ENCODE measurements at regions not wholly inside any gene's neighbourhood (a gene's known extent, or its start where the extent isn't known, plus 50 kb on each side); places are given as distances from the start of the nearest gene placed in this dataset.
A peak's percentile ranks its signal among the peaks of the same experiment; 100 is the strongest.

DNA sequence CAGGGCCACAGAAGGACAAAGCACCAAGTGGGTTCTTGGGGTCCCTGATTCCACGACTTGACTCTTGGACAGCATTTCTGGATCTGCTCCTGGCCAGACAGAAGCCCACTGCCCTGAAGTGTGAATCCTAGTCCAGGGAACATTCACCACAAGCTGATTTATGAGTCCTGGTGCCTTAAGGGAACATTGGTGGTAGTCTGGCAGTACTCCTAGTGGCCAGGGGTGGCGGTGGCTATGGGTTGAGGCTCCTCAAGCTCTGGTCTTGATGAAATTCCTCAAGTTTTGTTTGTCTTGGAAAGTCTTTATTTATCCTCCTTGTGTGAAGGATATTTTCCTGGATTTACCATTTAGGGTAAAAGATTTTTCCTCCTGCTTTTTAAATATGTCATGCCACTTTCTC, 307.5 kb downstream of the PYDC2 start:
- no peak for DNase-seq (ENCODE audit: low spot score)
- TF ChIP-seq, protein P1, sequence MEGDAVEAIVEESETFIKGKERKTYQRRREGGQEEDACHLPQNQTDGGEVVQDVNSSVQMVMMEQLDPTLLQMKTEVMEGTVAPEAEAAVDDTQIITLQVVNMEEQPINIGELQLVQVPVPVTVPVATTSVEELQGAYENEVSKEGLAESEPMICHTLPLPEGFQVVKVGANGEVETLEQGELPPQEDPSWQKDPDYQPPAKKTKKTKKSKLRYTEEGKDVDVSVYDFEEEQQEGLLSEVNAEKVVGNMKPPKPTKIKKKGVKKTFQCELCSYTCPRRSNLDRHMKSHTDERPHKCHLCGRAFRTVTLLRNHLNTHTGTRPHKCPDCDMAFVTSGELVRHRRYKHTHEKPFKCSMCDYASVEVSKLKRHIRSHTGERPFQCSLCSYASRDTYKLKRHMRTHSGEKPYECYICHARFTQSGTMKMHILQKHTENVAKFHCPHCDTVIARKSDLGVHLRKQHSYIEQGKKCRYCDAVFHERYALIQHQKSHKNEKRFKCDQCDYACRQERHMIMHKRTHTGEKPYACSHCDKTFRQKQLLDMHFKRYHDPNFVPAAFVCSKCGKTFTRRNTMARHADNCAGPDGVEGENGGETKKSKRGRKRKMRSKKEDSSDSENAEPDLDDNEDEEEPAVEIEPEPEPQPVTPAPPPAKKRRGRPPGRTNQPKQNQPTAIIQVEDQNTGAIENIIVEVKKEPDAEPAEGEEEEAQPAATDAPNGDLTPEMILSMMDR (IDR thresholded peaks at IDR 0.05; ENCODE audit: extremely low read depth, insufficient read depth, missing control alignments): peak; percentile 17
- in situ Hi-C loops (cut with MboI; ENCODE audit: low pct_unique_long_range_greater_than_20kb, low sequenced_read_pairs, unreplicated experiment): no loop called here

DNA sequence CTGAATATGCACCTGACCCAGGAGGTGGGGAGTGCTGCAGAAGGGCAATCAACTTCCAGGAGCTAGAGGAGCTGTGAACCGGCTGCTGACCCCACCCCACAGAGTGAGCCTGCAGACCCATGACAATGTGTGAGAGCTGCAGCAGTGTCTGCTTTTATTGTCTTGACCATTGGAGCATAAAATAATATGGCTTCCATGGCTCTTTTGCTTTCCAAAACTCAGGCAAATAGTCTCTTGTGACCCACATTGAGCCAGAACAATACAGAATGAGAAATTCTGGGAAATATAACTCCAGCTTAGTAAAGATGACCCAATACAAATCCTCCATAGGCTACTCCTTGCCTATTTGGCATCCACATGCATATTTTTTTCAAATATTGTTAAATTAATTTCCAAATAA, 309.6 kb downstream of the PYDC2 start:
- in situ Hi-C loops (cut with MboI; ENCODE audit: low pct_unique_long_range_greater_than_20kb, low sequenced_read_pairs, unreplicated experiment): no loop called here
- no peak for DNase-seq (ENCODE audit: low spot score)
- TF ChIP-seq, protein P1 (IDR thresholded peaks at IDR 0.05; ENCODE audit: extremely low read depth, insufficient read depth, missing control alignments): no peak

DNA sequence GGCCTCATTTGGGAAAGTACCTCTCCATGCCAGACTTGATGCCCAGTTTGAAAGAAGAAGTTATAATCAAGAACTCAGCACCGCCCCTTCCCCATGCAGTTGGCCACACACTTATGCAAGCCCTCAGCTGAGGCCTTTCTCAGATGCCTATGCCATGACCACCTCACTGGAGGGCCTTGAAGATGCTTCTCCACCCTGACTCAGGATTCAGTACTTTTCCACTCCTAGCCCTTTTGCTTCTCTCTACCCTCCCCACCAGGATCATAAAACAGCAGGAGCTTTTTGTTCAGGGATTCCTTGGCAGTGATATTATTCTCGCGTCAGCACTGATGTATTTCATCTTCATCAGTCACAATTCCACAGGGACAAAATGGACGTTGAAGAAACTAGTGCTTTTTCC, 313.5 kb downstream of the PYDC2 start:
- DNase-seq (ENCODE audit: low spot score): no peak
- in situ Hi-C loops (cut with MboI; ENCODE audit: low pct_unique_long_range_greater_than_20kb, low sequenced_read_pairs, unreplicated experiment): no loop called here
- TF ChIP-seq, protein P1 (IDR thresholded peaks at IDR 0.05; ENCODE audit: extremely low read depth, insufficient read depth, missing control alignments): no peak

DNA sequence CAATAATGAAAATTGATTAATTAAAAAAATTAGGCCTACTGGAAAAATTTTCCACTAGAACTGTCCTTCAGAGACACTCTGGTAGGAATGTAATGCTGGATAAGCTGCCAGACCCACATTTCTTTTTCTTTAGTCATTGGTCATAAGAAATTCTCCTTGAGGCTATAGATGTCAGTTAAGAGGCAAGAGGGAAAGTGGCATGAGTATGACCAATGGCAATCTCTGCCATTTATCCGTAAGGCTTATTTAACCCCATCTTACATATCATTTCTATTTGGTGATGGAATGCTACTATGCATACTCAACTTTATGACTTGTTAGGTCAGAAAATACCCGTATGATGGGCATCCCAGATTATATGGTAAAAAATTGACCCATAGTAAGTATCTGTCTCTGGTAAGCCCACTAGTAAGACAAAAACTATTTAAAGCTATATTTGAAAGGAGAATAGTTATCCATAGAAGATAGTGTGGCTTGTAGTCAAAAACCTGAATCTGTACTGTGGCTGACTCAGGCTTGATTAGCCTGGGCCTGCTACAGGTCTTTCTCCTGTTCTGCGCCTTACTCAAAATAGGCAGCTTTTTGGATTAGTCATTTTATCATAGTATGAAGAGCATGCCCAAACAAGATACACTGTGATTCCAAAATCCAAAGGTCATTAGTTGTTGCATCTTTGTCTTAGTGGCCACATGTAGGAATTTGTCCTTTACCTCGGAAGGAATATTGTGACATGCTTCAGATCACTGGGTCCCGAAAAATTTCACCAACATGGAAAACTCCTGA, 314.7 kb downstream of the PYDC2 start:
- DNase-seq (ENCODE audit: low spot score): no peak
- TF ChIP-seq, protein P1 (IDR thresholded peaks at IDR 0.05; ENCODE audit: extremely low read depth, insufficient read depth, missing control alignments): no peak
- in situ Hi-C loops (cut with MboI; ENCODE audit: low pct_unique_long_range_greater_than_20kb, low sequenced_read_pairs, unreplicated experiment): no loop called here

DNA sequence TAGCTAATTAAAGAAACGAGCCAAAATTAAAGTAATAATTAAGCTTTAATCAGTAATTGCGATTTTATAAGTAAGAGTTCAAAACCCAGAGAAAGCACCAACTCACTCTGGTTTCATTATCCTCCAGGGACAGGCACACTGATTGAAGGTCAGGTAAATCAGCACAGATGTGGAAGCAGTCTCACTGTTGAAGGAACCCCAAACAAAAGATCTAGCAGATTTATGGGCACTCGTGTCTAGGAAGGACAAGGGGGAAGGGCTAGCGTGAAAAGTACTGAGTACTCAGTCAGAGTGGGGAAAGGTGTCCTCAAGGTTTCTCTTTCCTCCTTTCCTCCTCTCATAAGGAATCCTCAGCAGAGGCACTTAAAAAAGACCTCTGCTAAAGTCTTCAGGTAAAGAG, 320.1 kb downstream of the PYDC2 start:
- in situ Hi-C loops (cut with MboI; ENCODE audit: low pct_unique_long_range_greater_than_20kb, low sequenced_read_pairs, unreplicated experiment): no loop called here
- DNase-seq (ENCODE audit: low spot score): no peak
- TF ChIP-seq, protein P1 (IDR thresholded peaks at IDR 0.05; ENCODE audit: extremely low read depth, insufficient read depth, missing control alignments): no peak

DNA sequence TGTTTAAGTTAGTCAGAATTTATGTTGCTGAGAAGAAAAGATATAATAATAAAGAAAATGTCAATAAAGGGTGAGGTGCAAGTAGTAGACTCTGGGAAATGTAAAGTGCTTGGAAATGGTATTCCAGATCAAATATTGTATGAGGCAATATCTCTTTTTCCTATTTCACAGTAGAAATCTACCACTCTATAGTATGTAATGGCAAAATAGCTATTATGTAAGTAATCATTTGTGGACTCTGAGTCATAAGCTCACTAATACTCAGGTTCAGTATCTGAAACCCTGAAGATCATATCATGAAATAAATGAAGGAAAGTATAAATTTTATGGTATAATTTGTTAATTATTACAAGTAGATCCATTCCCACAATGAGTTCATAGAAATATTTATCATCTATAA, 322.1 kb downstream of the PYDC2 start:
- TF ChIP-seq, protein P1 (IDR thresholded peaks at IDR 0.05; ENCODE audit: extremely low read depth, insufficient read depth, missing control alignments): no peak
- DNase-seq (ENCODE audit: low spot score): no peak
- in situ Hi-C loops (cut with MboI; ENCODE audit: low pct_unique_long_range_greater_than_20kb, low sequenced_read_pairs, unreplicated experiment): no loop called here
